IMR-90 (cell line): ENCODE measurements at regions not wholly inside any gene's neighbourhood (a gene's known extent, or its start where the extent isn't known, plus 50 kb on each side); places are given as distances from the start of the nearest gene placed in this dataset.

ENCODE experiments used
- ATAC-seq: fragments of 200-7000 bp; cut with Tn5 transposase; 2 replicates; pipeline ENCODE4 v1.9.1; 2020; ENCODE audit warnings: low read depth, mild to moderate bottlenecking, moderate library complexity
- BruUV-seq: library from RNA; stranded (reverse); fragments of 400-500 nt; replicated peaks from 2 replicates; lab custom pipeline; 2021; lab: Mats Ljungman, UMichigan
- CTCF ChIA-PET: fragments of 300-600 bp; formaldehyde crosslinking; extraction: SDS; loops from one replicate; lab custom pipeline; 2021; ENCODE audit warnings: antibody characterized with exemption; lab: Yijun Ruan, JAX
- POLR2A ChIA-PET: fragments of 300-600 bp; sonication (Branson Sonifier 250); formaldehyde crosslinking; loops from one replicate; lab custom pipeline; 2022; ENCODE audit warnings: antibody characterized with exemption; ENCODE audit not compliant: unreplicated experiment; lab: Charles Lee
- DNase-seq: peaks from one replicate; pipeline ENCODE4 v3.0.0; 2013
- H2AFZ ChIP-seq: replicated peaks from 2 replicates; pipeline ENCODE3; 2013; ENCODE audit warnings: low read length, mild to moderate bottlenecking; ENCODE audit not compliant: poor library complexity
- H2AK5ac ChIP-seq: 2 replicates; pipeline ENCODE4 v1.6.1; 2013; ENCODE audit warnings: low read depth, low read length, inconsistent platforms
- H2AK9ac ChIP-seq: replicated peaks from 2 replicates; pipeline ENCODE3; 2013; ENCODE audit warnings: mild to moderate bottlenecking, low read depth, low read length, moderate library complexity; ENCODE audit not compliant: poor library complexity
- H2BK120ac ChIP-seq: 2 replicates; pipeline ENCODE4 v1.6.1; 2013; ENCODE audit warnings: low read depth, low read length, inconsistent platforms
- H2BK15ac ChIP-seq: 3 replicates; pipeline ENCODE4 v1.6.1; 2013; ENCODE audit warnings: low read depth, low read length, inconsistent platforms
- H2BK20ac ChIP-seq: 2 replicates; pipeline ENCODE4 v1.6.1; 2013; ENCODE audit warnings: low read depth, mild to moderate bottlenecking, inconsistent platforms, low read length, moderate library complexity
- H2BK5ac ChIP-seq: 2 replicates; pipeline ENCODE4 v1.6.1; 2013; ENCODE audit warnings: mild to moderate bottlenecking, low read depth, low read length, inconsistent platforms; ENCODE audit not compliant: poor library complexity, severe bottlenecking
- H3K14ac ChIP-seq: replicated peaks from 2 replicates; pipeline ENCODE4 v1.6.1; 2013; ENCODE audit warnings: low read depth, low read length, inconsistent platforms
- H3K18ac ChIP-seq: 2 replicates; pipeline ENCODE4 v1.6.1; 2013; ENCODE audit warnings: low read depth, low read length, control low read depth
- H3K23ac ChIP-seq: 2 replicates; pipeline ENCODE4 v1.6.1; 2013; ENCODE audit warnings: low read depth, low read length, inconsistent platforms
- H3K27ac ChIP-seq: 2 replicates; pipeline ENCODE4 v1.5.1; 2013; ENCODE audit warnings: mild to moderate bottlenecking, control low read depth, low read length; ENCODE audit not compliant: insufficient read depth
- H3K27me3 ChIP-seq: 2 replicates; pipeline ENCODE4 v1.6.1; 2013; ENCODE audit warnings: low read length; ENCODE audit not compliant: control insufficient read depth, insufficient read depth
- H3K36me3 ChIP-seq: 2 replicates; pipeline ENCODE4 v1.6.1; 2013; ENCODE audit warnings: low read length, mixed read lengths; ENCODE audit not compliant: control insufficient read depth, insufficient read depth
- H3K4ac ChIP-seq: 2 replicates; pipeline ENCODE4 v1.6.1; 2013; ENCODE audit warnings: low read depth, low read length, inconsistent platforms
- H3K4me1 ChIP-seq: 2 replicates; pipeline ENCODE4 v1.6.1; 2013; ENCODE audit warnings: low read length, mixed read lengths; ENCODE audit not compliant: control insufficient read depth, insufficient read depth
- H3K4me2 ChIP-seq: 2 replicates; pipeline ENCODE4 v1.6.1; 2013; ENCODE audit warnings: low read depth, mild to moderate bottlenecking, control low read depth, low read length, moderate library complexity
- H3K4me3 ChIP-seq: 2 replicates; pipeline ENCODE4 v1.5.1; 2013; ENCODE audit warnings: low read depth, mild to moderate bottlenecking, control low read depth, low read length, moderate library complexity; ENCODE audit not compliant: insufficient read depth
- H3K56ac ChIP-seq: 2 replicates; pipeline ENCODE4 v1.6.1; 2013; ENCODE audit warnings: low read length, inconsistent platforms; ENCODE audit not compliant: insufficient read depth; ENCODE audit errors: extremely low read depth
- H3K79me1 ChIP-seq, 2 experiments: 2 replicates each; pipeline ENCODE4 v1.6.1; 2013; ENCODE audit warnings: low read length in 2 of 2, inconsistent platforms in 1 of 2, low read depth in 1 of 2
- H3K9ac ChIP-seq: 2 replicates; pipeline ENCODE4 v1.6.1; 2013; ENCODE audit warnings: low read depth, low read length, control low read depth
- H3K9me1 ChIP-seq: 2 replicates; pipeline ENCODE4 v1.6.1; 2013; ENCODE audit warnings: low read length, inconsistent platforms; ENCODE audit not compliant: insufficient read depth
- H3K9me3 ChIP-seq: 2 replicates; pipeline ENCODE4 v1.6.1; 2013; ENCODE audit warnings: low read length; ENCODE audit not compliant: control insufficient read depth, insufficient read depth
- H4K20me1 ChIP-seq: 2 replicates; pipeline ENCODE4 v1.6.1; 2013; ENCODE audit warnings: low read length, inconsistent platforms; ENCODE audit not compliant: insufficient read depth
- H4K5ac ChIP-seq: 2 replicates; pipeline ENCODE4 v1.6.1; 2013; ENCODE audit warnings: mild to moderate bottlenecking, low read depth, low read length, control low read depth
- H4K8ac ChIP-seq, 2 experiments: 2 replicates each; pipeline ENCODE4 v1.6.1; 2013; ENCODE audit warnings: low read depth in 2 of 2, low read length in 2 of 2, control low read depth in 1 of 2, inconsistent platforms in 1 of 2
- H4K91ac ChIP-seq: 2 replicates; pipeline ENCODE4 v1.6.1; 2013; ENCODE audit warnings: low read depth, low read length, inconsistent platforms; ENCODE audit not compliant: insufficient read depth
- BHLHE40 ChIP-seq: fragments of 150-350 bp; IDR thresholded peaks from 2 replicates; pipeline ENCODE4 v1.6.1; 2016; ENCODE audit warnings: mild to moderate bottlenecking, low read depth, low read length
- CEBPB ChIP-seq: IDR thresholded peaks from 2 replicates; pipeline ENCODE4 v1.6.1; 2012; ENCODE audit warnings: low read depth, low read length, improper control_type of control experiment
- CHD1 ChIP-seq: IDR thresholded peaks from 2 replicates; pipeline ENCODE4 v1.6.1; 2012; ENCODE audit warnings: low read depth, low read length, improper control_type of control experiment
- FOS ChIP-seq: fragments of 150-350 bp; IDR thresholded peaks from 2 replicates; pipeline ENCODE4 v1.6.1; 2016; ENCODE audit warnings: low read depth, low read length
- MAFK ChIP-seq: IDR thresholded peaks from 2 replicates; pipeline ENCODE4 v1.6.1; 2012; ENCODE audit warnings: low read depth, low read length, improper control_type of control experiment
- MAZ ChIP-seq: IDR thresholded peaks from 2 replicates; pipeline ENCODE4 v1.6.1; 2012; ENCODE audit warnings: low read depth, mild to moderate bottlenecking, low read length, improper control_type of control experiment, moderate library complexity, borderline replicate concordance
- MXI1 ChIP-seq: IDR thresholded peaks from 2 replicates; pipeline ENCODE4 v1.6.1; 2012; ENCODE audit warnings: low read depth, mild to moderate bottlenecking, low read length, moderate library complexity, borderline replicate concordance
- NFE2L2 ChIP-seq: fragments of 150-350 bp; IDR thresholded peaks from 2 replicates; pipeline ENCODE4 v1.6.1; 2016; ENCODE audit warnings: low read depth, mild to moderate bottlenecking, low read length
- POLR2A ChIP-seq: IDR thresholded peaks from 2 replicates; pipeline ENCODE4 v1.6.1; 2012; ENCODE audit warnings: mild to moderate bottlenecking, low read depth, low read length
- RAD21 ChIP-seq: IDR thresholded peaks from 2 replicates; pipeline ENCODE4 v1.6.1; 2012; ENCODE audit warnings: low read length, improper control_type of control experiment
- RCOR1 ChIP-seq: IDR thresholded peaks from 2 replicates; pipeline ENCODE4 v1.6.1; 2012; ENCODE audit warnings: mild to moderate bottlenecking, low read length, improper control_type of control experiment; ENCODE audit not compliant: insufficient replicate concordance
- RFX5 ChIP-seq: IDR thresholded peaks from 2 replicates; pipeline ENCODE4 v1.8.0; 2012; ENCODE audit warnings: low read depth, mild to moderate bottlenecking, low read length, moderate library complexity
- SMC3 ChIP-seq: fragments of 150-350 bp; IDR thresholded peaks from 2 replicates; pipeline ENCODE4 v1.6.1; 2016; ENCODE audit warnings: low read depth, mild to moderate bottlenecking, antibody characterized with exemption, low read length, moderate library complexity
- WGBS, 2 experiments: methylation state at CpG; one replicate each; pipeline versions ENCODE4 v1.1.5 to v1.1.7; 2013; ENCODE audit warnings: missing lambda C conversion rate in 2 of 2; ENCODE audit not compliant: insufficient read length in 1 of 2; ENCODE audit errors: extremely low coverage in 2 of 2; 5-methylcytosine and 5-hydroxymethylcytosine counted together
- dilution Hi-C: fragments of 300-500 bp; cut with HindIII; formaldehyde crosslinking; loops from one replicate; pipeline ENCODE4 v1.14.3; 2018; ENCODE audit warnings: low sequenced_read_pairs; ENCODE audit not compliant: unreplicated experiment
- in situ Hi-C: fragments of 300-500 bp; cut with MboI; formaldehyde crosslinking; loops from 3 replicates; pipeline ENCODE4 v1.14.3; 2019; ENCODE audit warnings: low sequenced_read_pairs, inconsistent platforms, mixed read lengths
- intact Hi-C: fragments of 100-400 bp; cut with micrococcal nuclease; formaldehyde crosslinking; loops from 2 replicates; pipeline ENCODE4 v1.10.0; 2022
- TF ChIP-seq, protein P1 (sequence below): fragments of 150-350 bp; IDR thresholded peaks from 2 replicates; pipeline ENCODE4 v1.6.1; 2016; ENCODE audit warnings: low read depth, mild to moderate bottlenecking, low read length, moderate library complexity, borderline replicate concordance
- TF ChIP-seq, protein P2 (sequence below): fragments of 150-350 bp; IDR thresholded peaks from 2 replicates; pipeline ENCODE4 v1.6.1; 2017; ENCODE audit warnings: mild to moderate bottlenecking, antibody characterized with exemption, low read length, low read depth
- TF ChIP-seq, protein P3 (sequence below): conservative IDR thresholded peaks from 2 replicates; pipeline ENCODE4 v1.5.1; 2012; ENCODE audit warnings: mild to moderate bottlenecking, low read depth, low read length, improper control_type of control experiment

DNA sequence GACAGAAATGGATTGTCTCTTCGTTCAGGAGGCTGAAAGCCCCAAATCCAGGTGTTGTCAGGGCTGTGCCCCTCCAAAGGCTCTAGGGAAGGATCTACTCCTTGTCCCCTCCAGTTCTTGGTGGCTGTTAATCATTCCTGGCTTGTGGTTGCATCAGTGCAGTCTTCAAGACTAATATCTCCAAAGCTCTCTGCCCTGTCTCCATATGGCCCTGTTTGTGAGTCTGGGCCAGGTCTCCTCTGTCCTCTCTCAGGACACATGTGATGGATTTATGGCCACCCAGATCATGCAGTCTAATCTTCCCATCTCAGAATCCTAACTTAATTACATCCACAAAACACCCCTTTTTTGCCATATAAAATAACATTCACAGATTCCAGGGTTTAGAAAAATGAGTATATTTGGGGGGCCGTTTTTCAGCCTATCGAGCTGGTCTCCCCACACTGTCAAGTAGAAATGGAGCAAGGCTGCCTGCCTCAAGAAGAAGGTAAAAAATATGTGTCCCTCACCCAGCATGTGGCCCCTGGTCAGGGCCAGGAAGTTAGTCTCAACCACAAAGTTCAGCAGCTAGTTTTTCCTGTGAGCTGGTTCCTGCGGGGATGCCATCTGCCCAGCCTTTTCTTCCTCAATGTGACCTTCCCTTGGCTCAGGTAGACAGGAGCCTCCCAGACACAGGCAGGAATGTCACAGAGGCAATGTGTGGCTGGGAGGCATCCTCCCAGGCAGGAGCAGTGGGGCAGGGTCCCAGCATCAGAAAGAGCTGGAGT, 509.4 kb downstream of the IRX1 start:
- no peak overlapping the region for H3K4me3 ChIP-seq
- H2BK15ac ChIP-seq: no peak overlapping the region
- POLR2A ChIA-PET: no interaction called here
- dilution Hi-C loops: no loop called here
- H2BK20ac ChIP-seq: no peak overlapping the region
- no peak overlapping the region for H4K5ac ChIP-seq
- no peak overlapping the region for H4K91ac ChIP-seq
- H2BK5ac ChIP-seq: no peak overlapping the region
- CTCF ChIA-PET: no interaction called here
- no peaks in the 10 kb centered on the region for H3K27me3 ChIP-seq
- H2BK120ac ChIP-seq: no peak overlapping the region
- no peak overlapping the region for H2AK5ac ChIP-seq
- H3K56ac ChIP-seq: no peak overlapping the region
- no peak for DNase-seq
- in situ Hi-C loops: no loop called here
- H3K79me1 ChIP-seq: no peaks in the 10 kb centered on the region
- no peak overlapping the region for H3K4ac ChIP-seq
- TF ChIP-seq RFX5 (no peak), FOS (no peak), BHLHE40 (no peak), POLR2A (no peak), SMC3 (no peak), CHD1 (no peak), MAFK (no peak), MXI1 (no peak), RAD21 (no peak), RCOR1 (no peak), CEBPB (no peak), MAZ (no peak), NFE2L2 (no peak)
- TF ChIP-seq, protein P1, sequence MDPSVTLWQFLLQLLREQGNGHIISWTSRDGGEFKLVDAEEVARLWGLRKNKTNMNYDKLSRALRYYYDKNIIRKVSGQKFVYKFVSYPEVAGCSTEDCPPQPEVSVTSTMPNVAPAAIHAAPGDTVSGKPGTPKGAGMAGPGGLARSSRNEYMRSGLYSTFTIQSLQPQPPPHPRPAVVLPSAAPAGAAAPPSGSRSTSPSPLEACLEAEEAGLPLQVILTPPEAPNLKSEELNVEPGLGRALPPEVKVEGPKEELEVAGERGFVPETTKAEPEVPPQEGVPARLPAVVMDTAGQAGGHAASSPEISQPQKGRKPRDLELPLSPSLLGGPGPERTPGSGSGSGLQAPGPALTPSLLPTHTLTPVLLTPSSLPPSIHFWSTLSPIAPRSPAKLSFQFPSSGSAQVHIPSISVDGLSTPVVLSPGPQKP: no peak
- TF ChIP-seq, protein P2, sequence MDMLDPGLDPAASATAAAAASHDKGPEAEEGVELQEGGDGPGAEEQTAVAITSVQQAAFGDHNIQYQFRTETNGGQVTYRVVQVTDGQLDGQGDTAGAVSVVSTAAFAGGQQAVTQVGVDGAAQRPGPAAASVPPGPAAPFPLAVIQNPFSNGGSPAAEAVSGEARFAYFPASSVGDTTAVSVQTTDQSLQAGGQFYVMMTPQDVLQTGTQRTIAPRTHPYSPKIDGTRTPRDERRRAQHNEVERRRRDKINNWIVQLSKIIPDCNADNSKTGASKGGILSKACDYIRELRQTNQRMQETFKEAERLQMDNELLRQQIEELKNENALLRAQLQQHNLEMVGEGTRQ: no peak
- TF ChIP-seq, protein P3, sequence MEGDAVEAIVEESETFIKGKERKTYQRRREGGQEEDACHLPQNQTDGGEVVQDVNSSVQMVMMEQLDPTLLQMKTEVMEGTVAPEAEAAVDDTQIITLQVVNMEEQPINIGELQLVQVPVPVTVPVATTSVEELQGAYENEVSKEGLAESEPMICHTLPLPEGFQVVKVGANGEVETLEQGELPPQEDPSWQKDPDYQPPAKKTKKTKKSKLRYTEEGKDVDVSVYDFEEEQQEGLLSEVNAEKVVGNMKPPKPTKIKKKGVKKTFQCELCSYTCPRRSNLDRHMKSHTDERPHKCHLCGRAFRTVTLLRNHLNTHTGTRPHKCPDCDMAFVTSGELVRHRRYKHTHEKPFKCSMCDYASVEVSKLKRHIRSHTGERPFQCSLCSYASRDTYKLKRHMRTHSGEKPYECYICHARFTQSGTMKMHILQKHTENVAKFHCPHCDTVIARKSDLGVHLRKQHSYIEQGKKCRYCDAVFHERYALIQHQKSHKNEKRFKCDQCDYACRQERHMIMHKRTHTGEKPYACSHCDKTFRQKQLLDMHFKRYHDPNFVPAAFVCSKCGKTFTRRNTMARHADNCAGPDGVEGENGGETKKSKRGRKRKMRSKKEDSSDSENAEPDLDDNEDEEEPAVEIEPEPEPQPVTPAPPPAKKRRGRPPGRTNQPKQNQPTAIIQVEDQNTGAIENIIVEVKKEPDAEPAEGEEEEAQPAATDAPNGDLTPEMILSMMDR: no peak
- H3K9ac ChIP-seq: no peak overlapping the region
- H3K27ac ChIP-seq: no peak overlapping the region
- H3K9me3 ChIP-seq: peaks cover 19% of the 10 kb centered on the region
- no peaks in the 10 kb centered on the region for H3K36me3 ChIP-seq
- no peaks in the 10 kb centered on the region for H3K9me1 ChIP-seq
- no TSS peak for BruUV-seq
- no peak overlapping the region for H3K23ac ChIP-seq
- no peak overlapping the region for H2AFZ ChIP-seq
- no peaks in the 10 kb centered on the region for H4K20me1 ChIP-seq
- no peak for ATAC-seq
- H4K8ac ChIP-seq: no peak overlapping the region
- no peak overlapping the region for H2AK9ac ChIP-seq
- H3K18ac ChIP-seq: no peak overlapping the region
- no peaks in the 10 kb centered on the region for H3K4me1 ChIP-seq
- WGBS, 2 experiments: 60% methylated on average over 1 of the region's 4 CpGs; no CpG with 5 or more reads in 1 of the 2 experiments
- no peak overlapping the region for H3K14ac ChIP-seq
- H3K4me2 ChIP-seq: no peak overlapping the region
- intact Hi-C loops: no loop called here
